GM21737 (cell line): ENCODE measurements at regions not wholly inside any gene's neighbourhood (a gene's known extent, or its start where the extent isn't known, plus 50 kb on each side); places are given as distances from the start of the nearest gene placed in this dataset.

Source experiments
- ATAC-seq: cut with Tn5 transposase; IDR thresholded peaks from one replicate; pipeline ENCODE4 v1.9.1; 2021; ENCODE audit warnings: mild to moderate bottlenecking, moderate library complexity; ENCODE audit not compliant: unreplicated experiment

DNA sequence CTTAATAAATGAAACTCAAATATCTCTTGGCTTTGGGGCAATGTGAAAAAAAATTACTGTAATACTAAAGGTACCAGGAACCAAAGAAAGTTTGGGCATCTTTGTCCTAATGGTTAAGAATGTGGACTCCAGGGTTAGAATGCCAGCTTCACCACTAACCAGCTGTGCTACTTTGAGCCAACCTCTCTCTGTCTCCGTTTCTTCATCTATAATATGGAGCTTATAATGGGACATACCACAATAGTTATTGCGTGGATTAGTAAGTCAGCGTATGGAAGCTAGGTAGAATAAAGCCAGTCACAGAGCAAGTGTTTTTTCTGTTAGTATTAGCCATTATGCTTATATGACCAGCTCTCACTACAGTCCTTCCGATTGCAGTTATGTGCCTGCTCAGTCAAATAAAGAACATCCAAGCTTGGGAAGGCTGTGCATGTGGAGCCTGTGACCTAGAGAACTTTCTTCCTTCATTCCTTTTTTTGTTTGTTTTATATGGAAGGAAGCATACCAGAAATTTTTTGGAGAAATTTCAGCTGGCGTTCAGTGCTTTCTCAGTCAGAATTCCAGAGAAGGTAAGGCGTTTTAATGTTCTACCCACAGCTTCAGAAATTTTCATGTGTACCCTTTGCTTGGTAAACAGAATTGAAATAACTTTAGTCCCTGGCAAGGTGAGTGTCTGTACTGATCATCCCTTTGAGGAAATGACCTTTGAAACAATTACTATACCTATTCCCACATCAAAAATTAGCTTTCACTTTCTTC is 114.0 kb upstream of the RND3 start:
- ATAC-seq = no peak

DNA sequence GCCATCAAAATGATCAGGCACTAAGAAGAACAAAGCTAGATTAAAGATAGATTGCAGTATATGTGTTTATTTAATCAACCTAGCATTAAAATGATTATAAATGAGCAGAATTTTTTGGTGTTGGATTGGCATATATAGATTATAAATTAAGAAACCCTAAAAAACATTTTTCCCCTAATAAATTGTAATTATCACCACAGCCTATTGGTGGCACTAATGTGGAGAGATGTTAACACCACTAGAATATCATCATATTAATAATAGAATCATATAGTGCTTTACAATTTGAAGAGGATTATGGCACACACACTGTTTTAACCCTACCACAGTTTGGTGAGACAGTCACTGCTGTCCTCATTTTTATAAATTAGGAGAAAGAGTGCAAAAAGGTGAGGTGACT is 112.4 kb upstream of the RND3 start:
- no peak for ATAC-seq

DNA sequence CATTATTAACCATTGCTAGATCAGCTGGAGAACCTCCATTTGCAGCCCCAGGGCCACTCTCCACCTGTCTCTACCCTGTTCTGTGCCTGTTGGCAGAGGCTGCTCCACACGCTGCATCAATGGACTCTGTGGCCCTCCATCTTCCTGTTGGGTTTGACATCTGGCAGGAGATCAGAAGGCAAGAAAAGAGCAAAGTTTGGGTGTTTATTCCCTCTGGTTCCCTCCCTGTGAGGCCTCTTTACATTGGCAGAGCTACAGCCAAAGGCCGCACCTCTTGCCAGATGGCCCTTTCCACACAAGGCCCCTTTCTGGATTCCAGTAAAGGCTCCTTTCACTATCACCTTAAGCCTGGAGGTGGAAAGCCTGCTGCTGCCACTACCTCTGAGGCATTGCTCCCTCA is 110.9 kb upstream of the RND3 start:
- ATAC-seq = no peak

DNA sequence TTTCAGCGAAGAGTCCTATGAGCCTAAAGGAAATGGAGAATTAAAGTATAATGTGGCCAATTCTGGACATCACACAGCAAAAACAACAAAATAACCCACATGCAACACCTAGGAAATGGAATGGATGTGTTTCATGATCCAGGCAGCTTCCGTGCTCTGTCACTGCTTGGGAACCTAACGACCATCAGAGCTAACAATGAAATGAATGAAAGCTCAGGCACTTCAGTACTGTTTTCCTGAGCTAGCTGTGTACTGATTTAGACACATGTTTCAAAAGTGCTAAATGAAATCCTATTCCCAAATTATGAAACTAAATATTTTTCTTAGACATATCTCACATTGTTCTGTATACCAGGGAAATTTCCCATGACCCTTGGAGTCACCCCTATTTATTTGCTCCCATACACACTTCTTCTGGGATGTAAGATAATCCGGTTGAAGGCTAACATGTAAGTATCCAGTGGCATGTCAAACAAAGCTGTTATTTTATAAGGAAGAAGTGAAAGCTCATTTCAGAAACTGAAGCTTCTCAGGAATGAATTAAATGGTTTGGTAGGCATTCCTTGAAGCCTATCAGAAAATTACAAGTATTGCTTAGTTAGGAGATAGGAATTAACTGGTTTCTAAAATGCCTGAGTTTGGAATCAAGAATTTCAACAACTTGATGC is 108.5 kb upstream of the RND3 start:
- ATAC-seq = no peak

DNA sequence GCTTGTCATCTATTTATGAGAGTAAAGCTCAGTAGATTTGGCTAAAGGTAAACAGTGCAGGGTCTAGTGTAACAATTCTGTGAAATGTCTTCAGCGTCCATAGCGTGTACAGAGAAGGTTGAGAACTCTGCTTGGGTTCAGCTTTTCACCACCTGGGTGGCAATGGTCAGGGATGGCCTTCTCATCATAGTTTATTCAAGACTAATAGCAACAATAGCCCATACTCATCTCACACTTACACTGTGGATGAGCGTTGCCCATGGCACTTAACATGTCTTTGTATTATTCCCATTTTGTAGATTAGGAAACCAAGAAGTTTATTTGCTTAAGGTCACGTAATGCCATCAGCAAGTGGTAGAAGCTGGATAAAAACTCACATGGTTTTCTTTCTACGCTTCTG is 106.8 kb upstream of the RND3 start:
- ATAC-seq = no peak

DNA sequence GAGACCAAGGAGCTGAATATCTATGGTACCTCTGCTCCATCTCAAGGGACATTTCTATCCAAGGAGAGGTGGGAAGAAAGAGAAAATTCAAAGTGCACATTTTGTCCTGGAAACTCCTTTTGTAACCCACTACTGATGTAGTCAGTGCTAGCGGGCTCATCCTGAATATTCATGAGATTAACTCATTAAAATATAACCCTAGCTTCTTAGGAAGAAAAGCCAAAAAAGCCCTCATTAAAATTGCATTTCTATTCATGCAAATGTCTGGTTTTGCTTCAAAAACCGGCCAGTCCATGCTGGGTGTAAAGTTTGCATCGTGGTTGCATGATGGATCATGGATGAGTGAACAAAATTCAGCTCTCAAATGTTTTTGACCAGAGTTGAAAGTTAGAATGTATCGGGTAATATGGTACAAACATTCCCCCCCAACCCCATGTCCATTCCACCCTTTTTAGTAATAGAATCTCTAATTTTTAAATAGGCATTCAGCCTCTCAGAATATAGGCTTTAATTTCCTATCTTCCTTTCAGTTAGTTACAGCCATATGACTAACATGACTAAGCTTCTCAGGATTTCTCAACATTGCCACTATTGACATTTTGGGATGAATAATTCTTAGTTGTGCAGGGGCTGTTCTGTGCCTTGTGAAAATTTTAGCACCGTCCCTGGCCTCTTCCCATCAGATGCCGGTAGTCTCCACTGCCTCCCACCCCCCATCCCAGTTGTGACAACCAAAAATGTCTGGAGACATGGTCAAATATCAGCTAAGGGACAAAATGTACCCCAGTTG is 104.2 kb upstream of the RND3 start:
- no peak for ATAC-seq

DNA sequence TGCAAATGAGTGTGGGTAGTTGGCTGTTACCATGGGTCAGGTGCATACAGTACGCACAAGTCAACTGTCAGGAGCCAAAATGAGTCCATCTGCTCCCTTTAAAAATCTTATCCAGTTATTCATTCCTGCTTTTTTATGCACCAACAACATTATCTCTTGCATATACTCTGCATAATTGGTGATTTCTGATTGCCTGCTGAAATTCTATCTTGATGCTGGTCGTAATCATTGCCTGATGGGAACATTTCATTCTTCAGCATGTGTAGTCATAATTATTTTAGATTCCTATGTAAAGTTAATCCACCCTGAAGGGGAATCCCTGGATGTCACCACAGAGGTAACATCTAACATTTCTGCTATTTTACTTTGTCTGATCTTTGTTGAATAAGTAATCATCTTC is 102.2 kb upstream of the RND3 start:
- ATAC-seq = no peak

DNA sequence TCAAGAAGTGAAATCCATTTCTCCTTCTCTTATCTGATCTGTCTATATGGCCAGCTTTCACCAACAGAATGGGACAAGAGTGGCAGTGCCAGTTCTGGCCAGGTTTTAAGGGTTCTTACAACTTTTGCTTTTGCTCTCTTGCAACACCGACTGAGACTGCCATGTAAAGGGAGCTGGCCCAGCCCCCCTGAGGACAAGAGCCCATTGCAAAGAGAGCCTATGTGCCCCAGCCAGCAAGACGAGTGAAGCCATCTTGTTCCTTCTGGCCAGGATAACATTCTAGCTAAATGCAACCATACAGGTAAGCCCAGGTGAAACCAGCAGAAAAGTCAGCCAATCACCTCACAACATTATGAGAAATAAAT is 101.0 kb upstream of the RND3 start:
- ATAC-seq = no peak

DNA sequence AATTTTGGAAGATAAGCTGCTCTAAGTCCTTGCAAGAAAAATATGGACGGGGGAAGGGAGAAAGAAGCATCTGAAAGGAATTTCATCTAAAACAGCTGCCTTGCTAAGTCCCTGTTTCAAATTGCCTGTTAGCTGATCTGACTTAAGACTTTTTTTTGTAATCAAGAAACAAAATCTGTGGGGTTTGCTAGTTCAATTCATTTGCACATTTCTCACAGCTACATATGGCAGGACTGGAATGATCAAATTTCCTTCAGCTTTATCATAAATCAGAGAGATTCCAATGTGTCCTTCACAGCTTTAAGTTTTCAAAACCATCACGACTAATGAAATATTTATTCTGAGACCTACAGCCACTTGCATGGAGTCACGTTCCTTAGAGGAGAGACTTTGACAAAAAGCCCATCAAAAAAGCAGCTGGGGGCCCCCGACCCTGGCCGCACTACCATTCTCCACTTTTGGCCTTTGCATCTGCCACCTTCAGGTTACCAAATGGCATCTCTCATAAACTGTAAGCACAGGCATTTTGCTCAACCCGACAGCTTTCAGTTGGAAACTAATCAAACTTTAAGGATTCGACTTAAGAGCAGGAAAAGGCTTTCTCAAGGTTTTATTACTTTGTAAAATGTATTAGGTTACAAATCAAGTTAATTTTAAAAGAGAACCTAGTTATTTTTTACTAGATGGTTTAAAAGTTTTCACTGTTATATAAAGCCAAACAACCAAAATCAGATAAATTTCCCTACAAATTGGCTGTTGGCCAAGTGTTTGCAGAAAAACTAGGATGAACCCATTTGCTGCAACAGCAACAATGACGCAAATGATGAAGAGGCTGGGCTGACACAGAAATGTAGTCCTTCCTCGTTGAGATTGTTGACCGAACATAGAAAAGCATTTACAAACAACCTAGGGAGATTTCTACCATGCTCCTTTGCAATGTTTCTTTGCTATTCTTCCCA is 100.4 kb upstream of the RND3 start:
- ATAC-seq = no peak

DNA sequence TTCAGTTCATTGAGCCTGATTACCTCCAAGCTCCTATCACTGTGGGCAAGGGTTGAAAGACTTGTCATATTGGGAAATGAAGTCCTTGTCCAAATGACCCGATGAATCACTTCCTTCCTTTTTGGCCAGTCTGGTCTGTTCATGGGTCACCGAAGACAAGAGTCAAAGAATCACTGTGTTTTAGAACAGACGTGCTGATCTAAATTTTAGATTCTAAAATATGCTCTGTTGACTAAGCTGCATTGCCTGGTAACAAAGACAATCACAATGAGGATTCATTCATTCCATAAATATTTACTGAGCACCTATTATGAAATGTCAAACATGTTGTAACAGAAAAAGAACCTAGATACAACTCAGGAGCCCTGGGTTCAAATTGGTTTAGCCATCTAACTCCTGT is 99.4 kb upstream of the RND3 start:
- ATAC-seq = no peak

DNA sequence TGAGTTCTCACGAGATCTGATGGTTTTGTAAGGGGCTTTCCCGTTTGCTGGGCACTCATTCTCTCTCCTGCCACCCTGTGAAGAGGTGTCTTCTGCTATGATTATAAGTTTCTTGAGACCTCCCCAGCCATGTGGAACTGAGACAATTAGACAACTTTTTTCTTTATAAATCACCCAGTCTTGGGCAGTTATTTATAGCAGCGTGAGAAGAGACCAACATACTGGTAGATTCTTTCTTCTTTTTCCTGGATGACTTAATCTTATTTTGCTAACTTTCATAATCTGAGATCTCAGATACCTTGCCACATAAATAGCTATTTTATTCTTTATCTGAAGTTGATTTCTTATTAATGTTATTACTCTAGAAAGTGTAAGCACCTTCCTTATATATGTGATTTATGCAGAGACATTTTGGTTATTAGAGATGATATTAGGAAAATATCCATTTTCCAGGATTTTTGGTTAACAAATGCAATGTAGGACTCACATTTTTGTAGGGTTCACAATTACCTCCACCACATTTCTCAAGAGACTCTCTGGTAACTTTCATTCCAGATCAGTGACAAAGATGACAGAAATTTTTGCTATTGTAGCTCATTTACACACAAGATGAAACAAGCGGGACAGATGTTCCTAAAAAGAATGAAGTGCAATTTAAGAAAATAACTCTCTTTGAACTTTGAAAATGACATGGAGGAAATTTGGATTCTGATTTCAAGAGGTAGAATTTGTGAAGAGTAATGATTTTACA is 97.9 kb upstream of the RND3 start:
- no peak for ATAC-seq

DNA sequence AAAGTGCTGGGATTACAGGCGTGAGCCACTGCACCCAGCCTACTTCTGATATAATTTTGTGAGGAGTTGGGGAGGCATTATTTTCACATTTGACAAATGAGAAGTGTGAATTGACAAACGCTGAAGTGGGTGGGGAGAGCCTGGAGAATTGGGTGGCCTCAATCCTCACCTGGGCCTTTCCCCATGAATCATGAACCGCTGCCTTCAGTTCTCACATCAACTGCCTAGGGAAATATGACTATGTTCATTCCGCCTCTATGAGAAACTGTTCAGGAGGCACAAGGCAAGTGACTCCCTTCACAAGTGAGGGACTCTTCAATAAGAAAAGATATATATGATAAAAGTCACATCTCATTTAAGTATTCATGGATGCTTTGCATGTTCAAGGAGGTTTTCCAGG is 96.6 kb upstream of the RND3 start:
- no peak for ATAC-seq

DNA sequence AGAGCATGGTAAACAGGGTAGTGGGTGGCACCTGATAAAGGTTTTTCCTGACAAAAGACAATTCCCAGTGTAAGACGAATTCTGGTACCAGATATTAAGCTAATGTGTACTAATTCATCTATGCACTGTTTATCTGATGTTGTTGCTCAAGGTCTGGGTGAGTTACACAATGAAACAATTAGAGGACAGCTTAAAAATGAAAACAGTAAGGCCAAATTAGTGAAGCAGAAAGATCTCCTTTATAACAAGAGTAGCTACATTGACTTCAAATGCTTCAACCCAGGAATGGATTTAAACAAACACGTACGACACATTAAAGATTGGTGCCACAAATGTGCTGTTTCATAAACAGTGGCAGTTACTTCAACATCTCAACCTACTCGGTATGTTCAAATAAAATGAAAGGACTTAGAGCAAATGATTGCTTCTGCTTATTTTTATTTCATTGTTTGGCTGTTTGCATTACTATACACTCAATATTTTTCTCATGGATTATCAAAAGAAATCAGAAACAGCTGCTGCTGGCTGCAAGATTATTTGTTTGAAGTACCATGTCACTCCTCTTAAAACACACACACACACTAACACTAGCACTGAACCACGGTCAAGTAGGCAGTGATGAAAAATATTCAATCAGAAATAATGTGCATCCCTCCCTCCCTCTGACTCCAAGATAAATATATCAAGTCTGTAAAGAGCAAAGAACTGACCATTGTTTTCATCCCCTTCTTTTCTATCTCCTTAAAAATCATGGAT is 94.4 kb upstream of the RND3 start:
- ATAC-seq = no peak

DNA sequence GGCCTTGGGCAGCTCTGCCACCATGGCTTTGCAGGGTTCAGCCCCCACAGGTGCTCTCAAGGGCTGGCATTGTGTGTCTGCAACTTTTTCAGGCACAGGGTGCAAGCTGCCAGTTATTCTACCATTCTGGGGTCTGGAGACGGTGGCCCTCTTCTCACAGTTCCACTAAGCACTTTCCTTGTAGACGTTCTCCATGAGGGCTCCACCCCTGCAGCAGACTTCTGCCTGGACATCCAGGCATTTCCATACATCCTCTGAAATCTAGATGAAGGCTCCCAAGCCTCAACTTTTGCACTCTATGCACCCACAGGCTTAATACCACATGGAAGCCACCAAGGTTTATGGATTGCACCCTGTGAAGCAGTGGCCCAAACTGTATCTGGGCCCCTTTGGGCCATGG is 91.0 kb upstream of the RND3 start:
- ATAC-seq = no peak

DNA sequence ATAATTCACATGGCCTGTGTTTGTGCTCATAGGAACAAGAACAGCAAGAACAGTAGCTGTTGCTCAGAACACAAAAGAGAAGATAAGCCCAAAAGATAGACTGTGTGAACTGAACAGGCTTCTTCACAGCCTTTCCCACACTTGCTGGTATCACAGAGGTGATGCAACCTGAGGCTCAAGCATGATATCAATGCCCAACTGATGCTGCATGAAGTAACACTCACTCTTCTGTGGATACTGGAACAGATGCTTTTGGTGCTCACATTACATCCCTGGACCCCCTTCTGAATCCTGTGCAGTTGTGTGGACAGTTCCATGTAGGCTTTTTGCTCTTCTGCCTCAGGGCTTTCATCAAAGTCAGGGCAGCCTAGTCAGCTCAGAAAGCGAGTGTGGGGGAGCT is 88.4 kb upstream of the RND3 start:
- no peak for ATAC-seq

DNA sequence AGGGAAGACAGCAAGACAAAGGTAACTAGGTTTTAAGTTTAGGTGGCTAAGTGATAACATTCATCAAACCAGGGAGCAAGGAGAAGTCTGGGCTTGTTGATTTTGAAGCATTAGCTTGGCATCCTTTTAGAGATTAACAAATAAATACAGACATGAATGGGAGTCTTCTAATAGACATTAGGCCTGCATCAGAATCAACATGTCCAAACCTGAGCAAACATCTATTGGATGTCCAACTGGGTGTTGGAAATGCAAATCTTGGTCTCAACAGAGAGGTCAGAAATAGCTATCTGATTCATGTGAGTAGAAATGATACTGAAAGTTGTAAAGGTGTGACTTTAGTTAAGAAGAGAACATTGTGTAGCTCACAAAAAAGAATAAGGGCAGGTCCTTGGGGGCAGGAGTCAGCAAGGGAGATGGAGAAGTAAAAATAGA is 85.5 kb upstream of the RND3 start:
- peak; percentile 72 for ATAC-seq

DNA sequence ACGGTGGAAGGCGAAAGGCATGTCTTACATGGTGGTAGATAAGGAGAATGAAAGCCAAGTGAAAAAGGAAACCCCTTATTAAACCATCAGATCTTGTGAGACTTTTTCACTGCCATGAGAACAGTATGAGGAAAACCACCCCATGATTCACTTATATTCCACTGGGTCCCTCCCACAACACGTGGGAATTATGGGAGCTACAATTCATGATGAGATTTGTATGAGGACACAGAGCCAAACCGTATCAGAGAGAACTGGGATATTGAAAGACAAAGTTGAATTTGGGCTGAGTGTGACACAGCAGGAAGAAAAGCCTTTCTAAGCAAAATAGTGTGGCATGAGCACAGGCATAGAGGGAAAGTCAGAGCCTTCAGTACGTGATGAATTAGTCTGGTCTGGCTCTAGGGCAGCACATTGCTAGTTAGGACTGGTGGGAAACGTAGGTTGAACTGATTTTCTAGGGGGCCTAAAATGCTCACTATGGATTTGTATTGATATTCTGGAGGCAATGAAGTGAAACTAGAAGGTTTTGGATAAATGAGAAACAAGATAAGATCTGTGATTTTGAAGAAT is 84.8 kb upstream of the RND3 start:
- no peak for ATAC-seq

DNA sequence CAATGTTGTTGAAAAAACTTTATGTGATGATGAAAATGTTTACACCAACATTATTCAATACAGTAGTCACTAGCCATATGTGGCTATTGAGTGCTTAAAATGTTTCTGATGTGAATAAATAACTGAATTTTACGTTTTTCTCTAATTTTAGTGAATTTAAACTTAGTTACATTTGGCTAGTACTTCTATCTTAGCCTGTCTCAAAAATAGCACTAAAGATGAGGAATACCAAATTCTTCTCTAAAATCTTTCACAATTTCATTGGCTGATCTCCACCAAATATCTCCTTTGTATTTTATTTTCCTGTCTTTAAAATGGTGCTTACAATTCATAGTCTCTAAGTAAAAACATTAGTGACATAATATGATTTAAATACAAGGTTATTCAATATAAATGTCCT is 83.7 kb upstream of the RND3 start:
- ATAC-seq = no peak

DNA sequence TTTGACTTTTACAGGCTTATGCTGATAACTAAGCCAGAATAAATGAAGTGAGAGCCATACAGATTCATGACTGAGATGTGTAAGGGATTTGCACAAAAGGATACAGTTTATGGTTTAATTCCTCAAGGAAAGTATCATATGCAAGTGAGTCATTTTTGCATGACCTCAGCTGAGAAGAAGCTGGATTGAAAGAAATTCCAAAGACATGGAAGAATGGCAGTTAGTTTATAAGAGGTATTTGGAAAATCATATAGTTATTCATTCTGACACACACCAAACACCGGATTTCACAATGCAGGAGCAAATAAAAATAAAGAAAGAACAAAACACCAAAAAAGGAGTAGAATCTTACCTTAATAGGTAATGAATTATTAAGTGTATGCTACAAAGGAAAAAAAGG is 83.2 kb upstream of the RND3 start:
- no peak for ATAC-seq
